ENCODE measurements at regions not wholly inside any gene's neighbourhood (a gene's known extent, or its start where the extent isn't known, plus 50 kb on each side); places are given as distances from the start of the nearest gene placed in this dataset.

DNA sequence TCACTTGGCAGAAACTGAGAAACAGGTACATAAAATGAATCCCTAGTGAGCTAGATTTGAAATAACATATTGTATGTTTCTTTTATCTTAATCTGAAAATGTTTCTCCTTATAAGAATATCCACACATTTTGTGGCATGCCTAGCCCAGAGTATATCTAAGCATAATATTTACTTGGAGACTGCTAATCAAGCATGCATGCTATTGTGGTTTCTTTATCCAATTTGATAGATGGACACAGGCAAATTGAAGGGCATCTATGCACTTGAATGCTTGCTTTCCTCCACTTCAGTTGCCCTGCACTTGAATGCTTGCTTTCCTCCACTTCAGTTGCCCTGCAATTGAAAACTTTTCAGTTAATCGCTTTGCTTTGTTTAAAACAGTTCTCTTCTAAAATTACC is 729.8 kb downstream of the TBC1D32 start:
- H3K4me3 ChIP-seq: no peak overlapping the region
- H3K36me3 ChIP-seq: no peaks in the 10 kb centered on the region
- no peak overlapping the region for H3K27ac ChIP-seq
- intact Hi-C loops (cut with DNase I): no loop called here
- no peaks in the 10 kb centered on the region for H3K9me3 ChIP-seq
- no peak for DNase-seq
- 92 to 95% methylated on average over 1 of the region's 1 CpG for WGBS, 2 donors
- H3K27me3 ChIP-seq: no peaks in the 10 kb centered on the region
- TF ChIP-seq POLR2AphosphoS5 (IDR thresholded peaks at IDR 0.05): no peak
- no peak for TF ChIP-seq CTCF (IDR thresholded peaks at IDR 0.05)
- TF ChIP-seq EP300 (IDR thresholded peaks at IDR 0.05): no peak
- TF ChIP-seq POLR2A (IDR thresholded peaks at IDR 0.05): no peak
- no peaks in the 10 kb centered on the region for H3K4me1 ChIP-seq

- intact Hi-C loops (cut with DNase I): no loop called here
- H3K9me3 ChIP-seq: no peaks in the 10 kb centered on the region
- H3K27ac ChIP-seq: no peak overlapping the region
- no peak for DNase-seq
- TF ChIP-seq CTCF (IDR thresholded peaks at IDR 0.05) (no peak), POLR2A (IDR thresholded peaks at IDR 0.05) (no peak), EP300 (IDR thresholded peaks at IDR 0.05) (no peak), POLR2AphosphoS5 (IDR thresholded peaks at IDR 0.05) (no peak)
- WGBS, 2 donors: 43 to 46% methylated on average over 1 of the region's 1 CpG
- no peaks in the 10 kb centered on the region for H3K4me1 ChIP-seq
- H3K4me3 ChIP-seq: no peak overlapping the region
- H3K36me3 ChIP-seq: no peaks in the 10 kb centered on the region
- H3K27me3 ChIP-seq: no peaks in the 10 kb centered on the region
Observed at GRCh38 chr6:120590611-120591010, 743.7 kb downstream of the TBC1D32 start.

- Histone ChIP-seq H3K36me3 (no peaks in the 10 kb centered on the region), H3K4me1 (no peaks in the 10 kb centered on the region), H3K4me3 (no peak overlapping the region), H3K27ac (no peak overlapping the region), H3K27me3 (no peaks in the 10 kb centered on the region), H3K9me3 (no peaks in the 10 kb centered on the region)
- WGBS, 2 donors: 88 to 91% methylated on average over 4 of the region's 4 CpGs
- TF ChIP-seq POLR2AphosphoS5 (IDR thresholded peaks at IDR 0.05): no peak
- no peak for DNase-seq
- intact Hi-C loops (cut with DNase I): no loop called here
Observed at GRCh38 chr6:120588424-120588823, 745.9 kb downstream of the TBC1D32 start.

DNA sequence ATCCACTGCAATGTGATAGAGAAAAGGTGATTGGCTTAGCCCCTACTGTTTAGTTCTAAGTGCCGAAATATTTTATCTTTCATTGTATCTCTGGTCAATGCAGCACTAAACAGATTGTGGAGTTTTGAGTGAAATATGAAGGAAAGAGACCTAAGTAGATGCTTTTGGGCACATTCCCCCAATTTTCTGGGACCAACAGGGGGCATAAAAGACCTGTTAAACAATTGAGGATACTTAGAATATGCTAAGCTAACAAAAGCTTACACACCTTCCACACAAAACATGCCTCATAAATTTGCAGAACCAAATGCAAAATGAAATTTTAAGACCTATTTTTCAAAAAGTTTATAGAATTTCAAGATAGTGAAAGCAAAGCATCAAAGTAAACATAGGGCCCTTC is 746.9 kb downstream of the TBC1D32 start:
- no peak for DNase-seq
- Histone ChIP-seq H3K4me1 (no peaks in the 10 kb centered on the region), H3K27me3 (no peaks in the 10 kb centered on the region), H3K27ac (no peak overlapping the region), H3K4me3 (no peak overlapping the region), H3K36me3 (no peaks in the 10 kb centered on the region), H3K9me3 (no peaks in the 10 kb centered on the region)
- 0 to 3% methylated on average over 1 of the region's 1 CpG for WGBS, 2 donors
- TF ChIP-seq EP300 (IDR thresholded peaks at IDR 0.05): no peak
- TF ChIP-seq POLR2AphosphoS5 (IDR thresholded peaks at IDR 0.05): no peak
- TF ChIP-seq POLR2A (IDR thresholded peaks at IDR 0.05): no peak
- TF ChIP-seq CTCF (IDR thresholded peaks at IDR 0.05): no peak
- intact Hi-C loops (cut with DNase I): no loop called here

- Histone ChIP-seq H3K27me3 (no peaks in the 10 kb centered on the region), H3K9me3 (no peaks in the 10 kb centered on the region), H3K36me3 (no peaks in the 10 kb centered on the region), H3K27ac (no peak overlapping the region), H3K4me1 (no peaks in the 10 kb centered on the region), H3K4me3 (no peak overlapping the region)
- 74 to 84% methylated on average over 9 of the region's 9 CpGs for WGBS, 2 donors
- DNase-seq: no peak
- intact Hi-C loops (cut with DNase I): no loop called here
- TF ChIP-seq EP300 (IDR thresholded peaks at IDR 0.05): no peak
Observed at GRCh38 chr6:120584111-120584760, 750.0 kb downstream of the TBC1D32 start.

DNA sequence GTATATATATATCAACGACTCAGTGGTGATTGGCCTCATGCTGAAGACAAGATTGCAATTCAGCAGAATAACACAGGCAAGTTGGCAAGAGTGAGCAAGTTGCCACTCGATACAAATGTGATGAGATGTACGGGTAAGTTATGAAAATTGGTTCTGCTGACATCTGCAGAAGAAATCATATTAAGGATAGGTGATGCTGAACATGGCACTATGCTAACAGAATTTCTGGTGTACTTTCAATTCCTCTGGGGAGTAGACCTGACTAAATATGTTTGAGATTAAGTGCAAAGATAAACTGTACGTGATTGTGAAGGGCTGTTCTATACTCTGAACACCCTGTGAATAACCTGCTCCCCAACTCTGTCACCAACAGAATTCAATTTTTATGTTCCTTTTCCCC is 758.2 kb downstream of the TBC1D32 start:
- H3K27ac ChIP-seq: no peak overlapping the region
- H3K4me1 ChIP-seq: peaks cover 0 to 3% (median 0%) of the 10 kb centered on the region in 4 donors
- no peaks in the 10 kb centered on the region for H3K36me3 ChIP-seq
- no peaks in the 10 kb centered on the region for H3K9me3 ChIP-seq
- no peaks in the 10 kb centered on the region for H3K27me3 ChIP-seq
- DNase-seq: no peak
- intact Hi-C loops (cut with DNase I): no loop called here
- no peak overlapping the region for H3K4me3 ChIP-seq
- WGBS, 2 donors: 84 to 88% methylated on average over 4 of the region's 4 CpGs
- TF ChIP-seq CTCF (IDR thresholded peaks at IDR 0.05) (no peak), EP300 (IDR thresholded peaks at IDR 0.05) (no peak), POLR2A (IDR thresholded peaks at IDR 0.05) (no peak), POLR2AphosphoS5 (IDR thresholded peaks at IDR 0.05) (no peak)

Data from sigmoid colon (tissue), 6 donors.